Lower leg skin (tissue), 3 donors: ENCODE measurements at regions not wholly inside any gene's neighbourhood (a gene's known extent, or its start where the extent isn't known, plus 50 kb on each side); places are given as distances from the start of the nearest gene placed in this dataset.

ENCODE experiments used
- CTCF ChIP-seq, 3 donors: fragments of 450-650 bp; IDR thresholded peaks; one replicate each; pipeline ENCODE4 v1.5.1; 2016; ENCODE audit warnings: antibody characterized with exemption in 3 of 3, mild to moderate bottlenecking in 3 of 3, moderate library complexity in 2 of 3
- POLR2A ChIP-seq, 2 donors: fragments of 450-650 bp; IDR thresholded peaks; one replicate each; pipeline ENCODE4 v1.6.1; 2016 to 2017; ENCODE audit warnings: antibody characterized with exemption in 2 of 2, mild to moderate bottlenecking in 1 of 2, moderate library complexity in 1 of 2

- no peak for TF ChIP-seq CTCF (IDR thresholded peaks at IDR 0.05)
- no peak for TF ChIP-seq POLR2A (IDR thresholded peaks at IDR 0.05)
Observed at GRCh38 chr6:155967322-155967721, 511.7 kb upstream of the NOX3 start.
